Ishikawa (cell line): ENCODE measurements at regions not wholly inside any gene's neighbourhood (a gene's known extent, or its start where the extent isn't known, plus 50 kb on each side); places are given as distances from the start of the nearest gene placed in this dataset.

ENCODE experiments used
- CEBPB ChIP-seq: IDR thresholded peaks from 2 replicates; pipeline ENCODE4 v1.6.1; 2012
- CREB1 ChIP-seq: IDR thresholded peaks from 2 replicates; pipeline ENCODE4 v1.6.1; 2012; ENCODE audit warnings: low read depth
- EGR1 ChIP-seq: IDR thresholded peaks from 2 replicates; pipeline ENCODE4 v1.6.1; 2012
- EP300 ChIP-seq: IDR thresholded peaks from 2 replicates; pipeline ENCODE4 v1.6.1; 2012; ENCODE audit warnings: borderline replicate concordance
- FOXM1 ChIP-seq: IDR thresholded peaks from 2 replicates; pipeline ENCODE4 v1.6.1; 2012; ENCODE audit warnings: low read depth, borderline replicate concordance
- NFIC ChIP-seq: IDR thresholded peaks from 2 replicates; pipeline ENCODE4 v1.6.1; 2012
- RAD21 ChIP-seq: IDR thresholded peaks from 2 replicates; pipeline ENCODE4 v1.6.1; 2012; ENCODE audit warnings: low read depth
- REST ChIP-seq: IDR thresholded peaks from 2 replicates; pipeline ENCODE4 v1.6.1; 2012; ENCODE audit warnings: low read depth, mild to moderate bottlenecking
- TAF1 ChIP-seq: IDR thresholded peaks from 2 replicates; pipeline ENCODE4 v1.6.1; 2012; ENCODE audit warnings: low read depth, mild to moderate bottlenecking
- TCF12 ChIP-seq: IDR thresholded peaks from 2 replicates; pipeline ENCODE4 v1.6.1; 2012; ENCODE audit warnings: low read depth
- TEAD4 ChIP-seq: IDR thresholded peaks from 2 replicates; pipeline ENCODE4 v1.6.1; 2012
- YY1 ChIP-seq: IDR thresholded peaks from 2 replicates; pipeline ENCODE4 v1.6.1; 2012; ENCODE audit warnings: low read depth
- ZBTB7A ChIP-seq: IDR thresholded peaks from 2 replicates; pipeline ENCODE4 v1.6.1; 2012; ENCODE audit warnings: low read depth
- TF ChIP-seq, protein P1 (sequence below): IDR thresholded peaks from 2 replicates; pipeline ENCODE4 v1.6.1; 2012
- TF ChIP-seq, protein P2 (sequence below): IDR thresholded peaks from 2 replicates; pipeline ENCODE4 v1.6.1; 2012

GRCh38 chr6:133033263-133033662 is 207.9 kb upstream of the EYA4 start:
- TF ChIP-seq NFIC = no peak
- no peak for TF ChIP-seq RAD21
- no peak for TF ChIP-seq TEAD4
- TF ChIP-seq TCF12 = no peak
- no peak for TF ChIP-seq EP300
- TF ChIP-seq REST = no peak
- TF ChIP-seq YY1 = no peak
- no peak for TF ChIP-seq CREB1
- no peak for TF ChIP-seq EGR1
- no peak for TF ChIP-seq ZBTB7A
- TF ChIP-seq, protein P1, sequence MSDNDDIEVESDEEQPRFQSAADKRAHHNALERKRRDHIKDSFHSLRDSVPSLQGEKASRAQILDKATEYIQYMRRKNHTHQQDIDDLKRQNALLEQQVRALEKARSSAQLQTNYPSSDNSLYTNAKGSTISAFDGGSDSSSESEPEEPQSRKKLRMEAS = no peak
- no peak for TF ChIP-seq CEBPB
- no peak for TF ChIP-seq FOXM1
- TF ChIP-seq TAF1 = no peak
- TF ChIP-seq, protein P2, sequence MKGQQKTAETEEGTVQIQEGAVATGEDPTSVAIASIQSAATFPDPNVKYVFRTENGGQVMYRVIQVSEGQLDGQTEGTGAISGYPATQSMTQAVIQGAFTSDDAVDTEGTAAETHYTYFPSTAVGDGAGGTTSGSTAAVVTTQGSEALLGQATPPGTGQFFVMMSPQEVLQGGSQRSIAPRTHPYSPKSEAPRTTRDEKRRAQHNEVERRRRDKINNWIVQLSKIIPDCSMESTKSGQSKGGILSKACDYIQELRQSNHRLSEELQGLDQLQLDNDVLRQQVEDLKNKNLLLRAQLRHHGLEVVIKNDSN = no peak

DNA sequence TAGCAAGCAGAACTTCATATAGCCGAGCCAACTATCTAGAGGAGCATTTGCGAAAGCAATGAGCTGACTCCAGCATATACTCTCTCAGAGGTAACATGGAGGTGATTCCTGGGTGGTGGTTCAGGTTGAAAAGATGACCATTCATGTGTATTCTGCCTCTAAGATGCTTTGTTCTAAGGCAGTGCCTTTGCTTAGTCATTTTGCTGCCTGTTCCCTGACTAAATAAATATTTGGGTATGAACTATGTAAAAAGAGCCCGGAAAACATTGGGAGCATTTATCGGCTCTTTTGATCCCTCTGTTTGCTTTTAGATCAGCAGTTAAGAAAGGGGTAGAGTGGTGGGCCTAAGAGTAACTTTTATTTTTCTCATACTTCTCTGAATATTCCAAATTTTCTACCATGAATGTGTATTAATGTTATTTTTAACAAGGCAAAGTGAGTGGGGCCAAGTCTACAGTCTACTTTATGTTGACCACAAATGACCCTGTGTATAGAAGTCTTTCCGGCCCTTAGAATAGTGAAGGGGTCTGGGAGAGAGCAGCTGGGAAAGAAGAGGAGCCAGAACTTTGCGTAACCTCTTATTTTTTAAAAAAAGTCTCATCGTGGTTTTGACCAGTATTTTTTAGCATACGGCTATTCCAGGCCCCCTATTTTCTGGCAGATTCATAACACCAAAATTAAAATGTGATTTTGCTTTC is 206.5 kb upstream of the EYA4 start:
- TF ChIP-seq ZBTB7A (no peak), NFIC (no peak), RAD21 (no peak), YY1 (no peak), REST (no peak), EGR1 (no peak), TAF1 (no peak), CEBPB (no peak), FOXM1 (no peak), TCF12 (no peak), TEAD4 (no peak), EP300 (no peak), CREB1 (no peak)
- TF ChIP-seq, protein P1 = no peak
- TF ChIP-seq, protein P2 = no peak

GRCh38 chr6:133040094-133040802 is 200.9 kb upstream of the EYA4 start:
- TF ChIP-seq, protein P2 = no peak
- TF ChIP-seq RAD21 (peak; percentile 45; the same call in 1 of the 2 replicates), EGR1 (no peak), CREB1 (no peak), NFIC (no peak), EP300 (no peak), YY1 (no peak)

DNA sequence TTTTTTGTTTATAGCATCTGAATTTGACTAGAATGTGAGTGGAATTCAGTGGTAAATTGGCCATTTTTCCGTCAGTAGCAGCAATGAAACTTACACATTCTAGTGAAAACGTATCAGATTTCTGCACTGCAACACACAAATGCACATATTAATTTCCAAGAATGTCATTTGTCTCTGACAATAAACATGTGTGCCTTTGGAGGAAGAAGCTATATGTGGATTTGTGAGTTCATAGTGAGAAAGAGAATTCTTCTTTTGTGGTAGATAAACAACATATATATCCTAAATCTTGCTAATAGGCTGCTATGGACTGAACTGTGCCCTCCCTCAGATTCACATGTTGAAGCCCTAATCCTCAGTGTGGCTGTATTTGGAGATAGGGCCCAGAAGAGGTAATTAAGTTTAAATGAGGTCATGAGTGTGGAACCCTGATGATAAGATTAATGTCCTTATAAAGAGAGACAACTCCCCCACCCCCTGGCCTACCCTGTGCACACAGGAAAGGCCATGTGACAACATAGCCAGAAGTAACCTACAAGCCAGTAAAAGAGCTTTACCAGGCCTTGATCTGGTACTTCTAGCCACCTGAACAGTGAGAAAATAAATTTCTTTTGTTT is 200.2 kb upstream of the EYA4 start:
- TF ChIP-seq FOXM1 = no peak
- no peak for TF ChIP-seq CREB1
- TF ChIP-seq TCF12 = no peak
- TF ChIP-seq CEBPB = no peak

- TF ChIP-seq CREB1 (no peak), EGR1 (no peak), TAF1 (no peak), EP300 (no peak), NFIC (no peak), TEAD4 (no peak), RAD21 (no peak), ZBTB7A (no peak), REST (no peak), YY1 (no peak), FOXM1 (no peak), CEBPB (no peak), TCF12 (no peak)
- TF ChIP-seq, protein P1 = no peak
- TF ChIP-seq, protein P2 = no peak
These were observed 198.5 kb upstream of the EYA4 start for GRCh38 chr6:133042550-133043120.
